Osteoblast (primary cell): ENCODE measurements at regions not wholly inside any gene's neighbourhood (a gene's known extent, or its start where the extent isn't known, plus 50 kb on each side); places are given as distances from the start of the nearest gene placed in this dataset.

Experiments used
- DNase-seq: peaks from one replicate; pipeline ENCODE4 v3.0.0; 2011; ENCODE audit warnings: low spot score, mixed read lengths; ENCODE audit not compliant: insufficient read length; ENCODE audit errors: missing footprints
- H2AFZ ChIP-seq: 2 replicates; pipeline ENCODE4 v1.6.0; 2011; ENCODE audit warnings: mild to moderate bottlenecking, low read length
- H3K27ac ChIP-seq: 2 replicates; pipeline ENCODE4 v1.5.1; 2011; ENCODE audit warnings: mild to moderate bottlenecking, low read depth, low read length, moderate library complexity
- H3K27me3 ChIP-seq: 2 replicates; pipeline ENCODE4 v1.6.0; 2012; ENCODE audit warnings: mild to moderate bottlenecking, control low read depth, inconsistent platforms, low read length, moderate library complexity; ENCODE audit not compliant: insufficient read depth
- H3K36me3 ChIP-seq: 2 replicates; pipeline ENCODE4 v1.5.1; 2011; ENCODE audit warnings: mild to moderate bottlenecking, low read length, control low read depth, moderate library complexity; ENCODE audit not compliant: insufficient read depth
- H3K4me1 ChIP-seq: 2 replicates; pipeline ENCODE4 v1.5.1; 2011; ENCODE audit warnings: mild to moderate bottlenecking, low read length, control low read depth, moderate library complexity; ENCODE audit not compliant: insufficient read depth
- H3K4me2 ChIP-seq: 2 replicates; pipeline ENCODE4 v1.6.0; 2011; ENCODE audit warnings: mild to moderate bottlenecking, low read length; ENCODE audit not compliant: insufficient read depth
- H3K4me3 ChIP-seq: fragments of 200-600 bp; sonication (generic); 3 replicates; pipeline ENCODE4 v1.5.1; 2012; ENCODE audit warnings: mild to moderate bottlenecking, low read length, inconsistent platforms; ENCODE audit not compliant: insufficient read depth
- H3K79me2 ChIP-seq: 2 replicates; pipeline ENCODE4 v1.6.0; 2012; ENCODE audit warnings: mild to moderate bottlenecking, low read length, control low read depth, inconsistent platforms; ENCODE audit not compliant: insufficient read depth
- H3K9me3 ChIP-seq: 2 replicates; pipeline ENCODE4 v1.5.1; 2011; ENCODE audit warnings: low read depth, low read length, control low read depth
- H4K20me1 ChIP-seq: 2 replicates; pipeline ENCODE4 v1.6.0; 2012; ENCODE audit warnings: mild to moderate bottlenecking, low read length, control low read depth; ENCODE audit not compliant: insufficient read depth
- TF ChIP-seq, protein P1 (sequence below): IDR thresholded peaks from 2 replicates; pipeline ENCODE4 v1.5.1; 2011; ENCODE audit warnings: mild to moderate bottlenecking, low read depth, low read length, moderate library complexity; ENCODE audit errors: extremely low read depth

DNA sequence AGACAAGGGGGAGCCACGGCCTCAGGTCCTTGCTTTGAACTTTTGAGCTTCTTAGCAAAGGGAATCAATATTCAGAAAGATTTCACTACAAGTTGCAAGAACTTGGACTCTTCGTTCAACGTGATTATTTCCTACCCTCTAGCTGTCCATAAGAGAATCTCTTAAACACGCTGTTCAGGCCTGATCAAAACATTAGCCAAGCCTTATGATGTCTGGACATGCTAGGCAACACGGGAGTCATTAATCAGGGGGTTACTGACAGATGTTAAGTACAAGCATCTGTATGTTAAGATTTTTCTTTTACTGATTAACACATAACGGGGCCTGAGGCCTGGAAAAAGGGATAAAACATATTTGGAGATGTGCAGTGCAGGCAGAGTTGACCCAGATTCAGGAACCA is 138.9 kb upstream of the IL1RAPL2 start:
- H2AFZ ChIP-seq: no peak overlapping the region
- H4K20me1 ChIP-seq: no peaks in the 10 kb centered on the region
- no peaks in the 10 kb centered on the region for H3K4me1 ChIP-seq
- H3K9me3 ChIP-seq: no peaks in the 10 kb centered on the region
- peaks cover 10% of the 10 kb centered on the region for H3K27me3 ChIP-seq
- H3K4me3 ChIP-seq: no peak overlapping the region
- DNase-seq: no peak
- no peak overlapping the region for H3K27ac ChIP-seq
- H3K4me2 ChIP-seq: no peak overlapping the region
- H3K36me3 ChIP-seq: no peaks in the 10 kb centered on the region
- TF ChIP-seq, protein P1, sequence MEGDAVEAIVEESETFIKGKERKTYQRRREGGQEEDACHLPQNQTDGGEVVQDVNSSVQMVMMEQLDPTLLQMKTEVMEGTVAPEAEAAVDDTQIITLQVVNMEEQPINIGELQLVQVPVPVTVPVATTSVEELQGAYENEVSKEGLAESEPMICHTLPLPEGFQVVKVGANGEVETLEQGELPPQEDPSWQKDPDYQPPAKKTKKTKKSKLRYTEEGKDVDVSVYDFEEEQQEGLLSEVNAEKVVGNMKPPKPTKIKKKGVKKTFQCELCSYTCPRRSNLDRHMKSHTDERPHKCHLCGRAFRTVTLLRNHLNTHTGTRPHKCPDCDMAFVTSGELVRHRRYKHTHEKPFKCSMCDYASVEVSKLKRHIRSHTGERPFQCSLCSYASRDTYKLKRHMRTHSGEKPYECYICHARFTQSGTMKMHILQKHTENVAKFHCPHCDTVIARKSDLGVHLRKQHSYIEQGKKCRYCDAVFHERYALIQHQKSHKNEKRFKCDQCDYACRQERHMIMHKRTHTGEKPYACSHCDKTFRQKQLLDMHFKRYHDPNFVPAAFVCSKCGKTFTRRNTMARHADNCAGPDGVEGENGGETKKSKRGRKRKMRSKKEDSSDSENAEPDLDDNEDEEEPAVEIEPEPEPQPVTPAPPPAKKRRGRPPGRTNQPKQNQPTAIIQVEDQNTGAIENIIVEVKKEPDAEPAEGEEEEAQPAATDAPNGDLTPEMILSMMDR: no peak
- no peaks in the 10 kb centered on the region for H3K79me2 ChIP-seq

DNA sequence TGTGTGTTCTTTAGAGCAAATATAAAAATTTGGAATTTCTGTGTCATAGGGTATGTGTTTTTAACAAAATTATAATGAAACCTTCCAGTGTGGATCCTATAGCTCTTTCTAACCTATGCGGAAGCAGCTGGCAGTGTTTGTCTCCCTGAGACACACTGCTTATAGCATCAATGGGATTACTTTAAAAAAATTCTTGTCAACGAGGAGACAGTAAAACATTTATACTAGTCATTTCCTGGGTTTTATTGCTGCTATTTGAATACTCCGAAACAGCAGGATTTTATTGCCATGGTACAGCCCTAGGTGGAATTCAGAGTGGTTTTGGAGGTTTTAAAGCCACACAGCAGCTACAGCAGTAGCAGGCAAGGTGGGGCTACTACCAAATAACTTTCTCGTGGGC is 145.1 kb upstream of the IL1RAPL2 start:
- Histone ChIP-seq H3K27ac (no peak overlapping the region), H3K9me3 (no peaks in the 10 kb centered on the region), H3K4me2 (no peak overlapping the region), H4K20me1 (no peaks in the 10 kb centered on the region), H3K79me2 (no peaks in the 10 kb centered on the region), H3K36me3 (no peaks in the 10 kb centered on the region), H2AFZ (no peak overlapping the region), H3K4me1 (no peaks in the 10 kb centered on the region), H3K27me3 (peaks cover 10% of the 10 kb centered on the region), H3K4me3 (no peak overlapping the region)
- TF ChIP-seq, protein P1: no peak
- DNase-seq: no peak

DNA sequence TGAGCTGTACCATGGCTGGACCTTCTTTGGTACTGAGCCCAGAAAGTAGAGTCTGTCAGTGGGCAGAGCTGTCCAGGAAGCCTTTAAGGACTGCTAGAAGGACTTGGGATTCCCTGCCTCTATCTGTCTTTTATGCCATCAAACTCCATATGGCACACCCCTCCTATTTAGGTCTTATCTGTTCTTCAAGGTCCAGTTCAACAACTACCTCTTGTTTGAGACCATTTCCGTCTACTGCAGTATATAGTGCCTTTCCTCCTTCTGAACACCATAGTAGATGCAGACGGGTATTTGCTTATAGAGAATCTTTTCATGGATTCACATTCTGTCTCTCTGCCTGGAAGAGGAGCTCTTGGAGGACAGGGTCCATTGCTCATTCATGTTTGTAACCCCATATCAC is 146.1 kb upstream of the IL1RAPL2 start:
- no peaks in the 10 kb centered on the region for H4K20me1 ChIP-seq
- H3K27ac ChIP-seq: no peak overlapping the region
- no peak for DNase-seq
- H3K4me2 ChIP-seq: no peak overlapping the region
- TF ChIP-seq, protein P1: no peak
- no peaks in the 10 kb centered on the region for H3K4me1 ChIP-seq
- H2AFZ ChIP-seq: no peak overlapping the region
- H3K4me3 ChIP-seq: no peak overlapping the region
- no peaks in the 10 kb centered on the region for H3K36me3 ChIP-seq
- H3K9me3 ChIP-seq: no peaks in the 10 kb centered on the region
- H3K27me3 ChIP-seq: peaks cover 2% of the 10 kb centered on the region
- H3K79me2 ChIP-seq: no peaks in the 10 kb centered on the region

DNA sequence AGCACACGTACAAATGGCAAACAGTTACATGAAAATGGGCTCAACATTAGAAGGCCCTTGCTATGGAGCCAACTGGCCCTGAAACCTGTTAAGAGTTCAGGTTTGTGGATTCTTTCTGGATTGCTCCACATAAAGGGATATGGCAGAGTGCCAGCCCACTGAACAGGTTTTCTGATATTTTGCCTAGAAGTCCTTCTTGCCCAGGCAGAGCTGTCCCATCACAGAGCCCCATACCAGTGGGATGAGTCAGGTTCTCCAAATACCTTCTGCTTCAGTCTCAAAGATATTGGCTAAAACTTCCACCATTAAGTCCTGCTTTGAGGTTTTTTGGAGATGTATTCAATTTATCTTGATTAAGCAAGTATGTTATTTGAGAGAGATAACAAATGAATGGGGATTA is 146.8 kb upstream of the IL1RAPL2 start:
- Histone ChIP-seq H3K27ac (no peak overlapping the region), H3K36me3 (no peaks in the 10 kb centered on the region), H4K20me1 (no peaks in the 10 kb centered on the region), H2AFZ (no peak overlapping the region), H3K27me3 (no peaks in the 10 kb centered on the region), H3K4me3 (no peak overlapping the region), H3K4me1 (no peaks in the 10 kb centered on the region), H3K79me2 (no peaks in the 10 kb centered on the region), H3K9me3 (no peaks in the 10 kb centered on the region), H3K4me2 (no peak overlapping the region)
- no peak for DNase-seq
- TF ChIP-seq, protein P1: no peak
